ENCODE measurements at regions not wholly inside any gene's neighbourhood (a gene's known extent, or its start where the extent isn't known, plus 50 kb on each side); places are given as distances from the start of the nearest gene placed in this dataset.

DNA sequence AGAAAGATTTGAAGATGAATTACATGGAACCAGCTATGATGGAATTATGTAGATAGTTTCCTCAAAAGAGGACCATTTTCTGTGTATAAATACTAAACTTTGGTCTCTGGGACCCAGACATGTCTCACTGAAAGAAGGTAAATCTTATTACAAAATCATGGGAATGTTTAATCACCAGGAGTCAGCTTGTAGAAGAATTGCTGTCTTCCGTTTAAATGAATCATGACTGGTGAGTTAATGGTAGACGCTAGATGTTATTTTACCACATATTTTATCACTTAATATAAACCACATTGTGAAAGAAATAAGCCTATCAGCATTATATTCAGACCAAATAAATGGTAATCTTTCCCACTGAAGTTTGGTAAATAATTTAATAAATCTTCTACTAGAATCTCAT is 322.3 kb upstream of the SUCLG2 start:
- TF ChIP-seq POLR2A (IDR thresholded peaks at IDR 0.05; ENCODE audit: low read length) (no peak), GATA1 (IDR thresholded peaks at IDR 0.05; ENCODE audit: low read depth, low read length) (no peak)

All from erythroblast (primary cell).